HEK293 (cell line): ENCODE measurements at regions not wholly inside any gene's neighbourhood (a gene's known extent, or its start where the extent isn't known, plus 50 kb on each side); places are given as distances from the start of the nearest gene placed in this dataset.
A peak's percentile ranks its signal among the peaks of the same experiment; 100 is the strongest.

ENCODE experiments used
- CTCF ChIA-PET: fragments of 350-600 bp; formaldehyde crosslinking; extraction: SDS; loops from one replicate; lab custom pipeline; 2021; ENCODE audit warnings: antibody characterized with exemption; lab: Yijun Ruan, JAX
- POLR2A ChIA-PET: fragments of 300-600 bp; formaldehyde crosslinking; extraction: SDS; loops from one replicate; lab custom pipeline; 2020; ENCODE audit warnings: antibody characterized with exemption, inconsistent platforms; lab: Yijun Ruan, JAX
- H3K27ac ChIP-seq: fragments of 200-500 bp; sonication (Bioruptor generic); 2 replicates; pipeline ENCODE4 v1.5.1; 2014; ENCODE audit warnings: low read depth, low read length, control low read depth, inconsistent platforms; ENCODE audit errors: extremely low read depth
- H3K36me3 ChIP-seq, 2 experiments: fragments of 200-500 bp in 1 of 2; sonication (Bioruptor generic) in 1 of 2; 1 replicate in 1 of 2; 2 replicates in 1 of 2; pipeline ENCODE4 v1.5.1; 2014 to 2017; ENCODE audit warnings: inconsistent platforms in 2 of 2, low read length in 2 of 2; ENCODE audit not compliant: control insufficient read depth in 2 of 2, insufficient read depth in 1 of 2
- H3K4me1 ChIP-seq: fragments of 200-500 bp; sonication (Bioruptor generic); 2 replicates; pipeline ENCODE4 v1.5.1; 2014; ENCODE audit warnings: mild to moderate bottlenecking, low read length, inconsistent platforms; ENCODE audit not compliant: control insufficient read depth, insufficient read depth
- H3K4me3 ChIP-seq: 2 replicates; pipeline ENCODE4 v1.5.1; 2011; ENCODE audit warnings: low read depth, mild to moderate bottlenecking, control low read depth, low read length, moderate library complexity
- H3K9me3 ChIP-seq: fragments of 200-500 bp; sonication (Bioruptor generic); 2 replicates; pipeline ENCODE4 v1.5.1; 2014; ENCODE audit warnings: low read depth, low read length, inconsistent platforms; ENCODE audit not compliant: control insufficient read depth, insufficient read depth
- BCL11A ChIP-seq: fragments of 450-650 bp; formaldehyde crosslinking; IDR thresholded peaks from 2 replicates; pipeline ENCODE4 v1.5.1; 2016; ENCODE audit warnings: low read depth, missing biosample characterization, missing genetic modification characterization
- IKZF3 ChIP-seq: fragments of 450-650 bp; IDR thresholded peaks from 2 replicates; pipeline ENCODE4 v1.5.0; 2018; ENCODE audit warnings: missing biosample characterization, mild to moderate bottlenecking, missing genetic modification characterization, moderate library complexity
- KLF1 ChIP-seq: fragments of 450-650 bp; formaldehyde crosslinking; IDR thresholded peaks from 2 replicates; pipeline ENCODE4 v1.5.1; 2016; ENCODE audit warnings: missing biosample characterization, missing genetic modification characterization
- KLF8 ChIP-seq: fragments of 450-650 bp; formaldehyde crosslinking; IDR thresholded peaks from 2 replicates; pipeline ENCODE4 v1.5.1; 2016; ENCODE audit warnings: missing biosample characterization, missing genetic modification characterization
- ZFP37 ChIP-seq: fragments of 450-650 bp; formaldehyde crosslinking; IDR thresholded peaks from 2 replicates; pipeline ENCODE4 v1.5.1; 2016; ENCODE audit warnings: missing biosample characterization, missing genetic modification characterization
- ZNF114 ChIP-seq: fragments of 450-650 bp; formaldehyde crosslinking; IDR thresholded peaks from 2 replicates; pipeline ENCODE4 v1.5.0; 2017; ENCODE audit warnings: missing biosample characterization, missing genetic modification characterization
- ZNF121 ChIP-seq: fragments of 450-650 bp; formaldehyde crosslinking; IDR thresholded peaks from 2 replicates; pipeline ENCODE4 v1.5.1; 2016; ENCODE audit warnings: missing biosample characterization, missing genetic modification characterization
- ZNF16 ChIP-seq: fragments of 450-650 bp; formaldehyde crosslinking; IDR thresholded peaks from 2 replicates; pipeline ENCODE4 v1.5.1; 2016; ENCODE audit warnings: low read depth, missing biosample characterization, missing genetic modification characterization
- ZNF2 ChIP-seq: fragments of 450-650 bp; formaldehyde crosslinking; IDR thresholded peaks from 2 replicates; pipeline ENCODE4 v1.5.1; 2016; ENCODE audit warnings: missing biosample characterization, missing genetic modification characterization
- ZNF239 ChIP-seq: fragments of 450-650 bp; formaldehyde crosslinking; IDR thresholded peaks from 2 replicates; pipeline ENCODE4 v1.5.1; 2016; ENCODE audit warnings: missing biosample characterization, missing genetic modification characterization
- ZNF266 ChIP-seq: fragments of 450-650 bp; formaldehyde crosslinking; IDR thresholded peaks from 2 replicates; pipeline ENCODE4 v1.5.1; 2016; ENCODE audit warnings: missing biosample characterization, missing genetic modification characterization, low read depth
- ZNF37A ChIP-seq: fragments of 450-650 bp; IDR thresholded peaks from 2 replicates; pipeline ENCODE4 v1.5.1; 2018; ENCODE audit warnings: missing biosample characterization, missing genetic modification characterization
- ZNF510 ChIP-seq: fragments of 450-650 bp; formaldehyde crosslinking; IDR thresholded peaks from 2 replicates; pipeline ENCODE4 v1.5.1; 2018; ENCODE audit warnings: mild to moderate bottlenecking, missing genetic modification characterization, missing biosample characterization; ENCODE audit not compliant: insufficient replicate concordance
- ZSCAN23 ChIP-seq: fragments of 450-650 bp; formaldehyde crosslinking; IDR thresholded peaks from 2 replicates; pipeline ENCODE4 v1.5.1; 2016; ENCODE audit warnings: missing biosample characterization, missing genetic modification characterization
- TF ChIP-seq, protein P1 (sequence below): fragments of 450-650 bp; formaldehyde crosslinking; IDR thresholded peaks from 2 replicates; pipeline ENCODE4 v1.5.1; 2016; ENCODE audit warnings: missing biosample characterization, missing genetic modification characterization
- TF ChIP-seq, protein P2 (sequence below): fragments of 450-650 bp; formaldehyde crosslinking; IDR thresholded peaks from 2 replicates; pipeline ENCODE4 v1.5.1; 2016; ENCODE audit warnings: missing biosample characterization, missing genetic modification characterization
- TF ChIP-seq, protein P3 (sequence below): fragments of 450-650 bp; formaldehyde crosslinking; IDR thresholded peaks from 2 replicates; pipeline ENCODE4; 2016; ENCODE audit warnings: missing biosample characterization, missing genetic modification characterization
- TF ChIP-seq, protein P4 (sequence below): fragments of 450-650 bp; formaldehyde crosslinking; IDR thresholded peaks from 2 replicates; pipeline ENCODE4 v1.5.1; 2017; ENCODE audit warnings: missing biosample characterization, missing genetic modification characterization
- TF ChIP-seq, protein P5 (sequence below): fragments of 450-650 bp; formaldehyde crosslinking; IDR thresholded peaks from 2 replicates; pipeline ENCODE4 v1.5.1; 2016; ENCODE audit warnings: missing biosample characterization, missing genetic modification characterization

DNA sequence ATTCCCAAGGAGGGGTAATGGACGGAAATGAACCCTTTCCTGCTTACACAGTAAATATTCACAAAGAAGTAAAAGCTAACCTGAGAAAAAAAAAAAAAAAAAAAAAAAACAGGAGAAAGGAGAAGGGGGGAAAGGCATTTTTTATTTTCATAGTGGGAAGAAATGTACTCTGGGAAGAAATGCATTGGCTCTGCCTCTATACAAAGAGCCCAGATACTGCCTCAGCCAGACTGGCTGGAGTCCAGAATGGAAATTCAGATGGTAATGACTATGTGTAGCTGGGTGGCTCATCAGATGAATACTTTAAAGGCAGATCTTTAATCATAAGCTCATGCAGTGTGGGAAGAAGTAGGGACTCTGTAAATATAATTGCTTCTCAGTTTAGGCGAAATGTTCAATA lies 124.9 kb upstream of the ZNF608 start (continued):
- TF ChIP-seq ZNF266: no peak
- TF ChIP-seq, protein P1, sequence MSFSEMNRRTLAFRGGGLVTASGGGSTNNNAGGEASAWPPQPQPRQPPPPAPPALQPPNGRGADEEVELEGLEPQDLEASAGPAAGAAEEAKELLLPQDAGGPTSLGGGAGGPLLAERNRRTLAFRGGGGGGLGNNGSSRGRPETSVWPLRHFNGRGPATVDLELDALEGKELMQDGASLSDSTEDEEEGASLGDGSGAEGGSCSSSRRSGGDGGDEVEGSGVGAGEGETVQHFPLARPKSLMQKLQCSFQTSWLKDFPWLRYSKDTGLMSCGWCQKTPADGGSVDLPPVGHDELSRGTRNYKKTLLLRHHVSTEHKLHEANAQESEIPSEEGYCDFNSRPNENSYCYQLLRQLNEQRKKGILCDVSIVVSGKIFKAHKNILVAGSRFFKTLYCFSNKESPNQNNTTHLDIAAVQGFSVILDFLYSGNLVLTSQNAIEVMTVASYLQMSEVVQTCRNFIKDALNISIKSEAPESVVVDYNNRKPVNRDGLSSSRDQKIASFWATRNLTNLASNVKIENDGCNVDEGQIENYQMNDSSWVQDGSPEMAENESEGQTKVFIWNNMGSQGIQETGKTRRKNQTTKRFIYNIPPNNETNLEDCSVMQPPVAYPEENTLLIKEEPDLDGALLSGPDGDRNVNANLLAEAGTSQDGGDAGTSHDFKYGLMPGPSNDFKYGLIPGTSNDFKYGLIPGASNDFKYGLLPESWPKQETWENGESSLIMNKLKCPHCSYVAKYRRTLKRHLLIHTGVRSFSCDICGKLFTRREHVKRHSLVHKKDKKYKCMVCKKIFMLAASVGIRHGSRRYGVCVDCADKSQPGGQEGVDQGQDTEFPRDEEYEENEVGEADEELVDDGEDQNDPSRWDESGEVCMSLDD (tag by site-specific recombination): no peak
- no peak for TF ChIP-seq KLF1 (tag by site-specific recombination)
- TF ChIP-seq, protein P2, sequence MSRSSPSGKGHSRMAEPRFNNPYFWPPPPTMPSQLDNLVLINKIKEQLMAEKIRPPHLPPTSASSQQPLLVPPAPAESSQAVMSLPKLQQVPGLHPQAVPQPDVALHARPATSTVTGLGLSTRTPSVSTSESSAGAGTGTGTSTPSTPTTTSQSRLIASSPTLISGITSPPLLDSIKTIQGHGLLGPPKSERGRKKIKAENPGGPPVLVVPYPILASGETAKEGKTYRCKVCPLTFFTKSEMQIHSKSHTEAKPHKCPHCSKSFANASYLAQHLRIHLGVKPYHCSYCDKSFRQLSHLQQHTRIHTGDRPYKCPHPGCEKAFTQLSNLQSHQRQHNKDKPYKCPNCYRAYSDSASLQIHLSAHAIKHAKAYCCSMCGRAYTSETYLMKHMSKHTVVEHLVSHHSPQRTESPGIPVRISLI: peak; percentile 78; the same call in 1 of the 2 replicates
- no peak for TF ChIP-seq ZNF37A (tag by site-specific recombination)
- no peak for TF ChIP-seq ZSCAN23 (tag by site-specific recombination)
- TF ChIP-seq ZNF114: no peak
- peak; percentile 57; the same call in 1 of the 2 replicates for TF ChIP-seq ZNF2
- no peak for TF ChIP-seq ZNF239
- TF ChIP-seq ZNF510 (tag by site-specific recombination): no peak

DNA sequence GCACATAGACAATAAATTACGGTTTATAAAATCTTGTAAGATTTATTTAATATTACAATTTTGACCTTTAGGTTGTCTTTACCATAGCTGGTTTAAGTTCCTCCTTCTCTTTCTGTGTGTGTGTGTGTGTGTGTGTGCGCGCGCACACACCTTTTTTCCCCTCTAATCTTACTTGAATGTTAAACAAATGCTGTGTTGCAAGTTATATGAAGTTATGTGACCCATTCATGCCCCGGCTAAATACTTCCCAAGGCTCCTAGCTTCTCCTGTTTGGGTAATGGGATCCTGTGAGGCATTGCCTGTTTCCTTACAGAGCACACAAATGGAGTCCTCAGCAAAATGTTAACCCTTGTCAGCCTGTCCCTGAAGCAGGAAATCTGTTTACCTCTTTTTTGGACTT lies 125.6 kb upstream of the ZNF608 start:
- H3K27ac ChIP-seq: no peak overlapping the region
- H3K36me3 ChIP-seq: no peaks in the 10 kb centered on the region
- TF ChIP-seq ZFP37 (tag by site-specific recombination) (no peak), ZNF16 (tag by site-specific recombination) (no peak), ZNF121 (tag by site-specific recombination) (no peak), BCL11A (no peak), KLF8 (tag by site-specific recombination) (no peak)
- TF ChIP-seq, protein P3, sequence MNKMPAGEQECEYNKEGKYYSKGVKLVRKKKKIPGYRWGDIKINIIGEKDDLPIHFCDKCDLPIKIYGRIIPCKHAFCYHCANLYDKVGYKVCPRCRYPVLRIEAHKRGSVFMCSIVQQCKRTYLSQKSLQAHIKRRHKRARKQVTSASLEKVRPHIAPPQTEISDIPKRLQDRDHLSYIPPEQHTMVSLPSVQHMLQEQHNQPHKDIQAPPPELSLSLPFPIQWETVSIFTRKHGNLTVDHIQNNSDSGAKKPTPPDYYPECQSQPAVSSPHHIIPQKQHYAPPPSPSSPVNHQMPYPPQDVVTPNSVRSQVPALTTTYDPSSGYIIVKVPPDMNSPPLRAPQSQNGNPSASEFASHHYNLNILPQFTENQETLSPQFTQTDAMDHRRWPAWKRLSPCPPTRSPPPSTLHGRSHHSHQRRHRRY (tag by site-specific recombination): no peak
- H3K4me3 ChIP-seq: no peak overlapping the region
- H3K4me1 ChIP-seq: peaks cover 26% of the 10 kb centered on the region
- ChIA-PET CTCF (interaction anchor here (0.6 to 0.8 kb wide), 2 partner anchors 31 to 74 kb away, joined by 3 read pairs; no protein-coding TSS in a partner anchor), POLR2A (no interaction called here)
- no peaks in the 10 kb centered on the region for H3K9me3 ChIP-seq

DNA sequence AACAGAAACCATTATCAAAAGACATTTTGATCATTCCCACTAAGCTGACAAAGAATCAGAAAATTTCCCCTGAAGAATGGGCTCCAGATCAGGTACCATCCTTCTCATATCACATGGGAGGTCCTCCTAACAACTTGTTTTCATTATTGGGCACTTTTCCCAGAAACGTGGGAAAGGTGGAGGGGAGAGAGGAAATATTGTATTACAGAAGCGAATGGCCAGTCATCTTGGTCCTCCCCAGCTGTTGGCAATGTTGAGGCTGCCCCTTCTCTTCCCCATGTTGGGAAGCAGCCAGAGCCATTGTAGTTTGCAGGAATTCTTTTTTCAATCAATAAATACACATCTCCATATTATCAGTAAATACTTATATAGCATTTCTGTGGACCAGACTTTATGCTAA lies 126.2 kb upstream of the ZNF608 start:
- Histone ChIP-seq H3K27ac (no peak overlapping the region), H3K9me3 (no peaks in the 10 kb centered on the region), H3K4me3 (no peak overlapping the region), H3K4me1 (peaks cover 23% of the 10 kb centered on the region), H3K36me3 (no peaks in the 10 kb centered on the region)
- CTCF ChIA-PET: no interaction called here
- TF ChIP-seq, protein P4, sequence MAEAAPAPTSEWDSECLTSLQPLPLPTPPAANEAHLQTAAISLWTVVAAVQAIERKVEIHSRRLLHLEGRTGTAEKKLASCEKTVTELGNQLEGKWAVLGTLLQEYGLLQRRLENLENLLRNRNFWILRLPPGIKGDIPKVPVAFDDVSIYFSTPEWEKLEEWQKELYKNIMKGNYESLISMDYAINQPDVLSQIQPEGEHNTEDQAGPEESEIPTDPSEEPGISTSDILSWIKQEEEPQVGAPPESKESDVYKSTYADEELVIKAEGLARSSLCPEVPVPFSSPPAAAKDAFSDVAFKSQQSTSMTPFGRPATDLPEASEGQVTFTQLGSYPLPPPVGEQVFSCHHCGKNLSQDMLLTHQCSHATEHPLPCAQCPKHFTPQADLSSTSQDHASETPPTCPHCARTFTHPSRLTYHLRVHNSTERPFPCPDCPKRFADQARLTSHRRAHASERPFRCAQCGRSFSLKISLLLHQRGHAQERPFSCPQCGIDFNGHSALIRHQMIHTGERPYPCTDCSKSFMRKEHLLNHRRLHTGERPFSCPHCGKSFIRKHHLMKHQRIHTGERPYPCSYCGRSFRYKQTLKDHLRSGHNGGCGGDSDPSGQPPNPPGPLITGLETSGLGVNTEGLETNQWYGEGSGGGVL (tag by site-specific recombination): peak; percentile 68
- TF ChIP-seq, protein P1 (tag by site-specific recombination): no peak
- TF ChIP-seq, protein P5, sequence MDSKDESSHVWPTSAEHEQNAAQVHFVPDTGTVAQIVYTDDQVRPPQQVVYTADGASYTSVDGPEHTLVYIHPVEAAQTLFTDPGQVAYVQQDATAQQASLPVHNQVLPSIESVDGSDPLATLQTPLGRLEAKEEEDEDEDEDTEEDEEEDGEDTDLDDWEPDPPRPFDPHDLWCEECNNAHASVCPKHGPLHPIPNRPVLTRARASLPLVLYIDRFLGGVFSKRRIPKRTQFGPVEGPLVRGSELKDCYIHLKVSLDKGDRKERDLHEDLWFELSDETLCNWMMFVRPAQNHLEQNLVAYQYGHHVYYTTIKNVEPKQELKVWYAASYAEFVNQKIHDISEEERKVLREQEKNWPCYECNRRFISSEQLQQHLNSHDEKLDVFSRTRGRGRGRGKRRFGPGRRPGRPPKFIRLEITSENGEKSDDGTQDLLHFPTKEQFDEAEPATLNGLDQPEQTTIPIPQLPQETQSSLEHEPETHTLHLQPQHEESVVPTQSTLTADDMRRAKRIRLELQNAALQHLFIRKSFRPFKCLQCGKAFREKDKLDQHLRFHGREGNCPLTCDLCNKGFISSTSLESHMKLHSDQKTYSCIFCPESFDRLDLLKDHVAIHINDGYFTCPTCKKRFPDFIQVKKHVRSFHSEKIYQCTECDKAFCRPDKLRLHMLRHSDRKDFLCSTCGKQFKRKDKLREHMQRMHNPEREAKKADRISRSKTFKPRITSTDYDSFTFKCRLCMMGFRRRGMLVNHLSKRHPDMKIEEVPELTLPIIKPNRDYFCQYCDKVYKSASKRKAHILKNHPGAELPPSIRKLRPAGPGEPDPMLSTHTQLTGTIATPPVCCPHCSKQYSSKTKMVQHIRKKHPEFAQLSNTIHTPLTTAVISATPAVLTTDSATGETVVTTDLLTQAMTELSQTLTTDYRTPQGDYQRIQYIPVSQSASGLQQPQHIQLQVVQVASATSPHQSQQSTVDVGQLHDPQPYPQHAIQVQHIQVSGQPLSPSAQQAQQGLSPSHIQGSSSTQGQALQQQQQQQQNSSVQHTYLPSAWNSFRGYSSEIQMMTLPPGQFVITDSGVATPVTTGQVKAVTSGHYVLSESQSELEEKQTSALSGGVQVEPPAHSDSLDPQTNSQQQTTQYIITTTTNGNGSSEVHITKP (tag by site-specific recombination): peak; percentile 67
- TF ChIP-seq IKZF3 (tag by site-specific recombination): peak; percentile 30; the same call in 1 of the 2 replicates
- POLR2A ChIA-PET: interaction anchor here (1.4 kb wide), 1 partner anchor 124 kb away, joined by 3 read pairs; no protein-coding TSS in a partner anchor
